NB4 (cell line): ENCODE measurements at regions not wholly inside any gene's neighbourhood (a gene's known extent, or its start where the extent isn't known, plus 50 kb on each side); places are given as distances from the start of the nearest gene placed in this dataset.

Experiments
- DNase-seq: peaks from one replicate; pipeline ENCODE4 v3.0.0; 2010; ENCODE audit warnings: low read depth
- H3K4me3 ChIP-seq: one replicate; pipeline ENCODE4 v1.5.1; 2011; ENCODE audit warnings: mild to moderate bottlenecking, low read depth, low read length, moderate library complexity
- MYC ChIP-seq: IDR thresholded peaks from 2 replicates; pipeline ENCODE4 v1.6.1; 2011; ENCODE audit warnings: low read depth, low read length
- POLR2A ChIP-seq: IDR thresholded peaks from 2 replicates; pipeline ENCODE4 v1.6.1; 2011; ENCODE audit warnings: mild to moderate bottlenecking; ENCODE audit not compliant: insufficient read length; ENCODE audit errors: extremely low read depth
- TF ChIP-seq, protein P1 (sequence below): IDR thresholded peaks from 2 replicates; pipeline ENCODE4 v1.6.1; 2011; ENCODE audit warnings: low read depth, low read length
- TF ChIP-seq, protein P2 (sequence below): IDR thresholded peaks from one replicate; pipeline ENCODE4 v1.5.1; 2012; ENCODE audit warnings: low read depth, low read length

DNA sequence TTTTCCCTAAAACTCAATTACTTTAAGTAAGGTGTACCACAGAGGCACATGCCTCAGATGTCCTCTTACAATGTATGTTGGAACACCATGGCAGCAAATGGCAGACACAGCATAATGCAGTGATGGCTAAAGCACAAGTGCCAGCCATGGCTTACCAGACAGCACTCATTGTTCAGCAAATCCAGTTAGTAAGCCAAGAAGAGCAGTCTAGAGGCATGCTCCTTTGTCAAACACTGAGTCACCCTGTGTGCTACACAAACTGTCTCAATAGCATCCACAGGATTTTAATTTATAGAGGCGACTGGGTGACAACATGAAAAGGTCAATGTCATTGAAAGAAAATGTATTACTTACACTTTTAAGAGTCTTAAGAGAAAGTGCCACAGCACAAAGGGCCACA is 140.6 kb downstream of the KCNA4 start:
- TF ChIP-seq, protein P1, sequence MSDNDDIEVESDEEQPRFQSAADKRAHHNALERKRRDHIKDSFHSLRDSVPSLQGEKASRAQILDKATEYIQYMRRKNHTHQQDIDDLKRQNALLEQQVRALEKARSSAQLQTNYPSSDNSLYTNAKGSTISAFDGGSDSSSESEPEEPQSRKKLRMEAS: no peak
- TF ChIP-seq MYC (no peak), POLR2A (no peak)
- TF ChIP-seq, protein P2, sequence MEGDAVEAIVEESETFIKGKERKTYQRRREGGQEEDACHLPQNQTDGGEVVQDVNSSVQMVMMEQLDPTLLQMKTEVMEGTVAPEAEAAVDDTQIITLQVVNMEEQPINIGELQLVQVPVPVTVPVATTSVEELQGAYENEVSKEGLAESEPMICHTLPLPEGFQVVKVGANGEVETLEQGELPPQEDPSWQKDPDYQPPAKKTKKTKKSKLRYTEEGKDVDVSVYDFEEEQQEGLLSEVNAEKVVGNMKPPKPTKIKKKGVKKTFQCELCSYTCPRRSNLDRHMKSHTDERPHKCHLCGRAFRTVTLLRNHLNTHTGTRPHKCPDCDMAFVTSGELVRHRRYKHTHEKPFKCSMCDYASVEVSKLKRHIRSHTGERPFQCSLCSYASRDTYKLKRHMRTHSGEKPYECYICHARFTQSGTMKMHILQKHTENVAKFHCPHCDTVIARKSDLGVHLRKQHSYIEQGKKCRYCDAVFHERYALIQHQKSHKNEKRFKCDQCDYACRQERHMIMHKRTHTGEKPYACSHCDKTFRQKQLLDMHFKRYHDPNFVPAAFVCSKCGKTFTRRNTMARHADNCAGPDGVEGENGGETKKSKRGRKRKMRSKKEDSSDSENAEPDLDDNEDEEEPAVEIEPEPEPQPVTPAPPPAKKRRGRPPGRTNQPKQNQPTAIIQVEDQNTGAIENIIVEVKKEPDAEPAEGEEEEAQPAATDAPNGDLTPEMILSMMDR: no peak

DNA sequence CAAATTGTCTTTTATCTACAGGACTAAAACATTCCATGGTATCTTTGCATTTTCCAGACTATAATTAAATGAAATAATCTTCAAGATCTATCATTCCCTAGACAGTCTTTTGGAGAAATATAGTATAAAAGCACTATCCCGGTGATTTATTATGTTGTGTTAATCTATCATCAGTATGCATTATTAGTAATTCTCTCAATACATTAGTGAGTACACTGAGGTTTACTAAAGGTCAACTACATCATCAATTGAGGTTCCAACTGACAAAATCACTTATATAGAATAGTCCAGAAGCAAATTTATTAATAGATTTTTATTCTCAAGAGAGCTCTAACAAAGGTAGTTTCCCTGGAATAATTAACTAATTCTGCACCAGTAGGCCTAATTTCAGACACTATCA is 169.6 kb downstream of the KCNA4 start:
- TF ChIP-seq POLR2A (no peak), MYC (no peak)
- TF ChIP-seq, protein P1: no peak
- TF ChIP-seq, protein P2: no peak
- no peak for DNase-seq
- H3K4me3 ChIP-seq: no peak overlapping the region

More for the DNA sequence above, 140.6 kb downstream of the KCNA4 start:
- DNase-seq: no peak
- H3K4me3 ChIP-seq: no peak overlapping the region

DNA sequence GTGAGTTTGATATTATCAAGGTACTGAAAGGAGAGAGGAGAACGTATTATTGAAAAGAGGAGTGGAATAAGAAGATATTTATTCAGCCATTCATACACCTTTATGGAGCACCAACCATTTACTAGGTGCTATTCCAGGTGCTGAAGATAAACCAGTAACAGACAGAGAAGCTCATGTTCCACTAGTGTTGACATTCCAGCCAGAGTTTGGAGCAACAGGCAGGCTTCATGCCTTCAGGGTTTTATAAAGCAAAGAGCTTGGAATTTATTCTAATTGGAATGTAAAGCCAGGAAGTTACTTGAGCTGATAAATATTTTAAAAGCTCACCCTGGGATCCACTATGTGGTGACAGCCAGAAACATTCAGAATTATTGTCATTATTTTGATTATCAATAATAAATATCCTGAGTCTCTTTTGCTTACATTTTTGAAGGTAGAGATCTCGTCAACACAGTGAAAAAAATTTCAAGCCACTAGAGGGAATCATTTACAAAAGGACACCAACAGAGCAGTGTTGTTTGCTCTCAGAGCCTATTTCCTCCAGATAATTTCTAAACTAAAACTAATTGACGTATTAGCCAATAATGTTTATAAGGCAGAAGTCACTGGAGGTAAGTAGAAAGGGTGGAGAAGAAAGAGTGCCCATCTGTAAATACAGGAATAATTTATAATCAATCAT is 172.0 kb downstream of the KCNA4 start:
- no peak overlapping the region for H3K4me3 ChIP-seq
- DNase-seq: no peak
- no peak for TF ChIP-seq POLR2A

DNA sequence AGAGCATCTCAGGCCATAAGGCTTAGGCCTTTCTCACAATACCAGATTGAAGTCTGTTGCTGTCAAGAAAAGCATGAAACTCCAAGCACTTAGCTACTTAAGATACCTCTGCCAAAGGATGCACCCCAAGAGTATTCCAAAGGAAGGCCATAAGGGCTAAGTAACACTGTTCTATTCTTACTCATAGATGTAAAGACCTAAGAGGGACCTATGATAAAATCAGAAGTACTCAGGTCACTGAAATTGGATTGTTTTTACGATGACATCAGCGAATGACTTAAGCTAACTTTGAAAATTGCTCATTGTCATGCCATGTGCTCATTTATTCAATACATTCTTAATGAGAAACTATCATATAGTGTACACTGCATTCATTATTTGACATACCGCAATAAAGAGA is 172.8 kb downstream of the KCNA4 start:
- TF ChIP-seq, protein P2: no peak
- TF ChIP-seq MYC: no peak
- TF ChIP-seq, protein P1: no peak
- no peak for DNase-seq
- no peak overlapping the region for H3K4me3 ChIP-seq

DNA sequence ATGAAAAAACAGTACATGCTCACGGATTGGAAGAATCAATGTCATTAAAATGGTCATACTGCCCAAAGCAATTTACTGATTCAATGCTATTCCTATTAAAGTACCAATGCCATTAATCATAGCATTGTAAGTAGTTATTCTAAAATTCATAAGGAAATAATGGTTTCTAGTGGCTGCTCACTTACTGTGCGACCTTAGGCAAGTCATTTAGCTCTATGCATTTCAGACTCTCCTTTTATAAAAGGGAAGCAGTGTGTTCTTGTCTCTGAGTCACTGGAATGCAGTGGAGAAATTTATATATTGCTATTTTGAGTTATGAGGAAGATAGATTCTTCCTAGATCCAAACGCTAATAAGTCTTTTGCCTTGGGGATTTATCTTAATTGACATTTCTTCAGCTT is 174.8 kb downstream of the KCNA4 start:
- no peak for DNase-seq
- TF ChIP-seq MYC: no peak
- TF ChIP-seq, protein P1: no peak
- TF ChIP-seq, protein P2: no peak
- TF ChIP-seq POLR2A: no peak
- H3K4me3 ChIP-seq: no peak overlapping the region

DNA sequence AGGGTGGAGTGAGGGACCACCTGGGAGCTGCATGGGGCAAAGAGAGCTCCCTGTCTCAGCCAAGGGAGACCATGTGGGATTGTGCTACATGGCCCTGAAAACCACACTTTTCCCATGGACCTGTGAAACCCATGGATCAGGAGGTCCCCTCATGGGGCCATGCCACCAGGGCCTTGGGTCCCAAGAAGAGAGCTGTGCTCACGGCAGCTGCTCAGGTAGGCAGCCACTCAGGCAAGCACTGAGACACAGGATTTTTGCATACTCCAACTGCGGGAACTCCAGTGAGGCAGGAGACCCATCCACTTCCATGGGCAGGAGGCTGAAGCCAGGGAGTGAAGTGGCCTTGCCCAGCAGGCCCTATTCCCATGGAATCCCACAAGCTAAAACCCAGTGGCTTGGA is 190.0 kb downstream of the KCNA4 start:
- TF ChIP-seq POLR2A (no peak), MYC (no peak)
- TF ChIP-seq, protein P2: no peak
- TF ChIP-seq, protein P1: no peak
- no peak for DNase-seq
- no peak overlapping the region for H3K4me3 ChIP-seq
